ENCODE measurements at regions not wholly inside any gene's neighbourhood (a gene's known extent, or its start where the extent isn't known, plus 50 kb on each side); places are given as distances from the start of the nearest gene placed in this dataset.
A peak's percentile ranks its signal among the peaks of the same experiment; 100 is the strongest.

GRCh38 chr20:39431091-39431880, 469.1 kb downstream of the DHX35 start:
- no peak for DNase-seq

- no peak for DNase-seq
Measured at GRCh38 chr20:39429726-39430125, 467.6 kb downstream of the DHX35 start.

DNA sequence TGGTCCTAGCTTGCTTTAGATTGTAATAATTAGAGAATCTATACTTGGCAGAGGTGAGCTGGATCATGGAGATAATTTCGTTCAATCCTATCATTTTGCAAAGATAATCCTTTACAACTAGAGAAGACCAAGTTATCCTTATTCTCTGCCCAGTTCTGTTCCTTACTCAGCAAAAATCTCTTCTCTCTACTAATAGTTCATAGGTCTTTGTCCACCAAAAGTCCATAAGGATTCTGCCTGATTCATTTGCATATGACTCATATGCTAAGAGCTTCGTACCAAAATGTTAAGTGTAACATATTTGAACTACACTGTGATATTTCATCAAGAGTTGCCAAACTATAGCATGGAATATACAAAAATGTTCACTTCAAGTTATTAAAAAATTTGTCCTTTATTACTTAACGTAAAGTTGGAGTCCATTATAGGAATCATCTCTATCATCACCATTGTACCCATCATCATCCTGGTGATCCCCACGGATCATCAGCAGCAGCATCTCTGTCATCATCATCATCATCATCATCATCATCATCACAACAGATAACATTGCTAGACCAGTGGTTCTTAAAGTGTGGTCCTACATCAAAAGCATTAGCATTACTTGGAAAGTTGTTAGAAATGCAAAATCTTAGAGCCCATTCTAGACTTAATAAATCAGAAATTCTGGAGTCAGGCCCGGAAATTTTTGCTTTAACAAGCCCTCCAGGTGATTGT, 463.0 kb downstream of the DHX35 start:
- DNase-seq, result no peak

- no peak for DNase-seq
Measured at GRCh38 chr20:39421571-39422105, 459.5 kb downstream of the DHX35 start.

DNA sequence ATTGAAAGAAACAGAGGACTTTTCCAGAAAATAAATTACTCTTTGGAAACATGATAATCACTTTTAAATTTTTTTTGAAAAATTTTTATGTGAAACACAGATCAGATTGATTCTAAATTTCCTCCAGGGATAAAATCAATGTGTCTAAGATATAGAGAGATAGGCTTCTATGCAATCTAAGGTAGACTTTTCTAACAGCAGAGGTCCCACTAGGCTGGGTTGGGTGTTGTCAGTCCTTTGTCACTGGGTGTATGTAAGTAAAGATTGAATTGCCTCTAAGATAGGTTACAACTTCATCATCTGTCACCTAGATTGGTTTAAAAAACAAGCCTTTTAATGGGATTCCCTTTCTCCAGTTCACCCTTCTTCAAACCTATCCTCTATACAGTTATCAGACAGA, 449.9 kb downstream of the DHX35 start:
- DNase-seq, result no peak

DNA sequence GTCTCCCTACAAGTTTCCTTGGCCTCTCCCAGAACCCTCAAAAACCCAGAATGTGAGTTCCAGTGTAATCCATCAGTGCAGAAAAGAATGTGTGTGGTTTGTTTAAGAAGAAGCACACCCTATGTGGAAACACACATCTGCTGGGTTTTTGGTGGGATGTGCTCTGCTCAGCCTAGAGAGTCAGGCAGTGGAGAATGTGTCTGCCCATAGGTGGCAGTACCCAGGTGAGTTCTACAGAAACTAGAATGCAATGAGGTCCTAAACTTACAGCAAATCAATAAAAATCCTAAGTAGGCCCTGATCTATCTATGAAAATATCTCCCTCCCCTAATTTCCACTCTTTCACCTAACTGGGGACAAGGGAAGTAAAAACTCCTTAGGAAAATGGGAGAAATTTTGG, 437.3 kb downstream of the DHX35 start:
- no peak for DNase-seq

GRCh38 chr20:39398656-39399055, 436.5 kb downstream of the DHX35 start:
- DNase-seq, result no peak

- no peak for DNase-seq
Measured at GRCh38 chr20:39397646-39398045, 435.5 kb downstream of the DHX35 start.

- no peak for DNase-seq
Measured at GRCh38 chr20:39395478-39396291, 433.5 kb downstream of the DHX35 start.

GRCh38 chr20:39394461-39394860, 432.3 kb downstream of the DHX35 start:
- DNase-seq, result no peak

- DNase-seq, result no peak
Measured at GRCh38 chr20:39390186-39390585, 428.0 kb downstream of the DHX35 start.

DNA sequence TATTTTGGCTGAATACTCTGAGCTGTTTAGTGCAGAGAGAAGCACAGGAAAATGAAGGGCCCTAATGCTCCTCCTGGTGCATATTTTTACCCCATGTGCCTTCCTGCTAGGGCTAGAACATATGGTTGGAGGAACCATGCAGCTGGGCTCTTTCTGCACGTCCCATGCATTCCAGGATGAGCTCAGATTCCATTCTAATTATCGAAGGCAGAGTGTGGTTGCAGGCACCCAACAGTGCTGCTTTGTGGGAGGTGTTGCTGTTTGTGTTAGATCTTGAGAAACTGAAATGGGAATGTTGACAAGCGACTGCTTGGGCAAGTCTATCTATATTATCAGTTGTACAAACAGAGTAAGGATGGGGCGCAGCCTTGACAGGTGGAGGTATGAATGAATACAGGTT, 419.5 kb downstream of the DHX35 start:
- DNase-seq, result no peak

GRCh38 chr20:39378776-39379175, 416.6 kb downstream of the DHX35 start:
- DNase-seq, result no peak

DNA sequence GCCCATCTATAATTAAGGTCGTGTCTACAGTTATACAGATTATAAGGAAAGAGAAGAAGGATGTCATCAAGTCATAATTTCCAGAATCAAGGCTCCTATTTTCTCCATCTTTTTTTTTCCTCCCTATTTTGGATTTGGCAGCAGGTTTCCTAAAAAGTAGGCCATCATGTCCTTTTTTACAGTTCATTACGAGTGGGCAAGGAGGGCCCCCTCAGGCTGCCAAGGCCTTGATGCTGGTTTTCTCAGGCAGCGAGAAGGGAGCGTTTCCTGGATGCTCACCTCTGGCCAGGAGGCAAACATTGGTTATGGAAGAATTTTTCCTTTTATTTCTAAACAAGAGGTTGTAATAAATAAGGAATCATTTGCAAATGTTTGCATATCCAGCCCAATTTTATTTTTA, 414.6 kb downstream of the DHX35 start:
- no peak for DNase-seq

GRCh38 chr20:39364320-39364719, 402.2 kb downstream of the DHX35 start:
- DNase-seq, result no peak

DNA sequence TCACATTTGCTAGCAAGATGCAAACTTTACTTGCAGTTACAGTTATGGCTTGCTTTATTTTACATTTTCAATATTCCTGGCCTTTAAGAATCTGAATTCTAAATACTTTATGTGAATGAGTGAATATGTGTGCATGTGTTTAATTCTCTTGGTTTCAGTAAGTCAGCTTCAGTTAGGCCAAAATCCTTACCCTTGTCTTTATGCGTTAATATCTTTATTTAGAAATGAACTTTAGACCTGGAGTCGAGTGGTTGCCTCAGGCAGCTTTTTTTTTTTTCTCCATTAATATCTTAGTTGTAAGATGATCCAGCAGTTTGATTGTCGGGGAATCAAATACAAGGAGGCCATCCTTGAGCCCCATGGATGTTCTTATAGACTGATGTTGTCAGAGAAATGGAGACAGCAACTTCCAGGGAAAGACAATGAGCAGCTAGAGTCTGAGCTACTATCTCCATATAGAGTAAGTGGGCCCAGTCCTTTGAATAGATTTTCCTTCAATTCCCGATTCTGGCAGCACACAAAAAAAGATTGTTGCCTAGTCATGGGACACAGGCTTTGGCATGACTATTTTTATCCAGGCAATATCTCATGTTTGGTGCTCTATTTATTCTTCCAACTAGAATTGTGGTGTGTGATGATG, 398.0 kb downstream of the DHX35 start:
- no peak for DNase-seq

DNA sequence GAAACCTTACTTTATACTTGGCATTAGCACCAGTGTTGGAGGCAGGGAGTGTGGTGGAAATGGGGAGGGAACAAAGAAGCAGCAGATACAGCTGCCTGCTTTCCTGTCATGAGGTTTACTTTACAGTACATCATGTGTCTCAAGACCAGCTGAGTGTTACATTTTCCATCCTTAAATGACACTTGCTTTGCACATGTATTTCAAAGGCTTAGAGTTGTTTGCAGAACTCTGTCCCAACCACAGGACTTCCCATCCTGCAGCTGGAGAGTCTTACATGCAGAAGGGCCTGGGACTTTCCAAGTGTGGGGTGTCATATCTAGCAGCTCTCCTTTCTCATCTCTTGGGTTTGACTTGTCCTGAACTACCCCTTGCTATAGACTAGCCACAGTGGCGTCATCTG, 395.9 kb downstream of the DHX35 start:
- no peak for DNase-seq

GRCh38 chr20:39356908-39357307, 394.8 kb downstream of the DHX35 start:
- no peak for DNase-seq

DNA sequence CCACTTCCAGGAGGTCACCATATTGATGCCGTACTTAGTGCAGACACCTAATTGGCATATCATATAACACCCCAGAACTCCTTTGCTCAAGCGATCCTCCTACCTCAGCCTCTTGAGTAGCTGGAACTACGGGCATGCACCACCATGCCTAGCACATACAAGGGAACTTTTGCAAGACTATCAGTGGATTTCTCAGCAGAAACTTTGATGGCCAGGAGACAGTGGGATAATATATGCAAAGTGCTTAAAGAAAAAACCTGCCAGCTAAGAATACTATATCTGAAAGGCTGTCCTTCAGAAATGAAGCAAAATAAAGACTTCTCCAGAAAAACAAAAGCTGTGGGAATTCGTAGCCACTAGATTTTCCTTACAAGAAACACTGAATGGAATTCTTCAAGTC, 387.1 kb downstream of the DHX35 start:
- no peak for DNase-seq

GRCh38 chr20:39347626-39348025, 385.5 kb downstream of the DHX35 start:
- no peak for DNase-seq

DNA sequence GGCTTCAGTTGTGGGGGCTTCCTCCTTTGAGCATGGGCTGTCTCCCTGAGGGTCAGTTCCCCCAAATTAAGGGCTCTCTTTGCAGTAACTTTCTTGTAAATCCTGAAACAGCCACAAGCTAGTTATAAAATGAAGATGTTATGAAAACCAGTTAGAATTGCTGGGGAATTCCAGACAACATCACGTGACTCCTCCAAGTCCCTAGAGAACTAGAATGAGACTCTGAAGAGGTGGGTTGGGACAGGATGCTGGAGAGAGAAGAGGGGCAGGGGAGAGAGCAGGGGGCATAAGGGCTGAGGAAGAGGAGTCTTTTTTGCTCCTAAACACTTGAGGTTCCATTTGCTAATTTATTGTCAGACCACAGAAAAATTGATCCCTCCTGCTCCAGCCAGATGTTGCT, 380.3 kb downstream of the DHX35 start:
- DNase-seq, result no peak

- DNase-seq, result peak in 1 of 2 donors; percentile 20
Measured at GRCh38 chr20:39338469-39339376, 376.6 kb downstream of the DHX35 start.
